HCT116 (cell line): ENCODE measurements at regions not wholly inside any gene's neighbourhood (a gene's known extent, or its start where the extent isn't known, plus 50 kb on each side); places are given as distances from the start of the nearest gene placed in this dataset.

Experiments used
- ATAC-seq: fragments of 200-7000 bp; cut with Tn5 transposase; 2 replicates; pipeline ENCODE4 v1.9.1; 2020; ENCODE audit warnings: mild to moderate bottlenecking, moderate library complexity
- BruUV-seq: library from RNA; stranded (reverse); fragments of 400-500 nt; replicated peaks from 2 replicates; lab custom pipeline; 2021; lab: Mats Ljungman, UMichigan
- CTCF ChIA-PET: fragments of 300-600 bp; sonication (Branson Sonifier 250); formaldehyde crosslinking; loops from one replicate; lab custom pipeline; 2021; ENCODE audit warnings: antibody characterized with exemption; lab: Charles Lee
- POLR2A ChIA-PET: fragments of 300-600, 350-600 bp; sonication (Branson Sonifier 250); formaldehyde crosslinking; loops from one replicate; lab custom pipeline; 2021; ENCODE audit warnings: antibody characterized with exemption; lab: Charles Lee
- RAD21 ChIA-PET, 2 experiments: fragments of 300-600 bp; sonication (Branson Sonifier 250); formaldehyde crosslinking; loops; one replicate each; lab custom pipeline; 2023; ENCODE audit warnings: low total read pairs in 2 of 2; ENCODE audit not compliant: uncharacterized antibody in 2 of 2, unreplicated experiment in 2 of 2, low non-redundant PET in 1 of 2; lab: Charles Lee
- DNase-seq: peaks from one replicate; pipeline ENCODE4 v3.0.0-alpha.2; 2010; ENCODE audit warnings: low read depth, low spot score
- H2AFZ ChIP-seq: fragments of 200-600 bp; shearing (Covaris generic), sonication (generic); 2 replicates; pipeline ENCODE4 v1.6.1; 2017; ENCODE audit warnings: low read depth, mixed run types, mixed read lengths, antibody characterized with exemption, low read length; ENCODE audit not compliant: poor library complexity, severe bottlenecking
- H3K27ac ChIP-seq: 2 replicates; pipeline ENCODE4 v1.5.1; 2012; ENCODE audit warnings: low read depth, low read length
- H3K27me3 ChIP-seq: fragments of 200-600 bp; sonication (generic); 2 replicates; pipeline ENCODE4 v1.6.1; 2016; ENCODE audit warnings: mixed run types, low read length, mixed read lengths; ENCODE audit not compliant: insufficient read depth
- H3K36me3 ChIP-seq, 2 experiments: fragments of 200-500 bp in 1 of 2; fragments of 200-600 bp in 1 of 2; sonication (Bioruptor generic) in 1 of 2; sonication (generic) in 1 of 2; 2 replicates each; pipeline versions ENCODE4 v1.5.1 to v1.6.1; 2014 to 2016; ENCODE audit warnings: low read length in 2 of 2, inconsistent platforms in 1 of 2, mixed read lengths in 1 of 2, mixed run types in 1 of 2; ENCODE audit not compliant: insufficient read depth in 2 of 2, control insufficient read depth in 1 of 2
- H3K4me1 ChIP-seq, 2 experiments: fragments of 200-600 bp in 1 of 2; sonication (generic) in 1 of 2; 2 replicates each; pipeline versions ENCODE4 v1.5.1 to v1.6.1; 2012 to 2017; ENCODE audit warnings: low read length in 2 of 2, inconsistent platforms in 1 of 2, mild to moderate bottlenecking in 1 of 2, mixed read lengths in 1 of 2, mixed run types in 1 of 2, moderate library complexity in 1 of 2; ENCODE audit not compliant: insufficient read depth in 2 of 2, control insufficient read depth in 1 of 2
- H3K4me2 ChIP-seq: fragments of 200-600 bp; sonication (generic); 2 replicates; pipeline ENCODE4 v1.6.1; 2017; ENCODE audit warnings: mixed run types, low read length, mixed read lengths
- H3K4me3 ChIP-seq, 2 experiments: fragments of 200-600 bp in 1 of 2; sonication (generic) in 1 of 2; replicated peaks in 1 of 2; 2 replicates each; pipeline ENCODE4 v1.5.1; 2011 to 2016; ENCODE audit warnings: low read length in 2 of 2, control low read depth in 1 of 2, low read depth in 1 of 2, mild to moderate bottlenecking in 1 of 2, mixed read lengths in 1 of 2, mixed run types in 1 of 2
- H3K79me2 ChIP-seq: fragments of 200-600 bp; sonication (generic); 2 replicates; pipeline ENCODE4 v1.6.1; 2017; ENCODE audit warnings: mild to moderate bottlenecking, mixed run types, low read length, moderate library complexity, mixed read lengths; ENCODE audit not compliant: insufficient read depth
- H3K9ac ChIP-seq: fragments of 200-600 bp; sonication (generic); 2 replicates; pipeline ENCODE4 v1.6.1; 2016; ENCODE audit warnings: low read length, mixed read lengths
- H3K9me2 ChIP-seq: fragments of 200-600 bp; sonication (generic), shearing (Covaris generic); 2 replicates; pipeline ENCODE4 v1.6.1; 2017; ENCODE audit warnings: mixed run types, mild to moderate bottlenecking, moderate library complexity; ENCODE audit not compliant: insufficient read depth
- H3K9me3 ChIP-seq, 2 experiments: fragments of 200-500 bp in 1 of 2; fragments of 200-600 bp in 1 of 2; sonication (Bioruptor generic) in 1 of 2; sonication (generic) in 1 of 2; 2 replicates each; pipeline ENCODE4 v1.6.1; 2014 to 2017; ENCODE audit warnings: low read length in 2 of 2, mixed read lengths in 2 of 2, inconsistent platforms in 1 of 2, low read depth in 1 of 2, mild to moderate bottlenecking in 1 of 2, mixed run types in 1 of 2, moderate library complexity in 1 of 2; ENCODE audit not compliant: control insufficient read depth in 1 of 2, insufficient read depth in 1 of 2
- H4K20me1 ChIP-seq: fragments of 200-600 bp; sonication (generic), shearing (Covaris generic); 2 replicates; pipeline ENCODE4 v1.6.1; 2017; ENCODE audit warnings: mixed run types, mild to moderate bottlenecking, moderate library complexity; ENCODE audit not compliant: insufficient read depth
- ATF3 ChIP-seq: IDR thresholded peaks from 2 replicates; pipeline ENCODE4 v1.6.1; 2012
- CEBPB ChIP-seq: IDR thresholded peaks from 2 replicates; pipeline ENCODE4 v1.6.1; 2012; ENCODE audit warnings: low read depth
- CTCF ChIP-seq, 3 experiments: fragments of 200-600 bp in 1 of 3; sonication (generic) in 1 of 3; IDR thresholded peaks in 2 of 3; conservative IDR thresholded peaks in 1 of 3; 2 replicates each; pipeline ENCODE4 v1.5.1; 2012 to 2017; ENCODE audit warnings: low read depth in 2 of 3, low read length in 2 of 3, antibody characterized with exemption in 1 of 3, borderline replicate concordance in 1 of 3, control low read depth in 1 of 3, mild to moderate bottlenecking in 1 of 3, mixed read lengths in 1 of 3, mixed run types in 1 of 3, moderate library complexity in 1 of 3; ENCODE audit not compliant: insufficient read depth in 1 of 3
- ELF1 ChIP-seq: IDR thresholded peaks from 2 replicates; pipeline ENCODE4 v1.6.1; 2012; ENCODE audit warnings: low read depth, borderline replicate concordance
- EZH2 ChIP-seq: fragments of 200-600 bp; sonication (generic); IDR thresholded peaks from 2 replicates; pipeline ENCODE4 v1.6.1; 2017; ENCODE audit warnings: antibody characterized with exemption, mixed run types
- JUND ChIP-seq: IDR thresholded peaks from 2 replicates; pipeline ENCODE4 v1.6.1; 2012
- POLR2AphosphoS5 ChIP-seq: IDR thresholded peaks from 2 replicates; pipeline ENCODE4 v1.6.1; 2011; ENCODE audit warnings: mild to moderate bottlenecking, low read depth, low read length, moderate library complexity
- intact Hi-C: fragments of 100-400 bp; cut with micrococcal nuclease; formaldehyde crosslinking; loops from 2 replicates; pipeline ENCODE4 v1.10.0; 2022
- TF ChIP-seq, protein P1 (sequence below): IDR thresholded peaks from 2 replicates; pipeline ENCODE4 v1.6.1; 2012

GRCh38 chr10:123496375-123496774 lies 169.8 kb upstream of the GPR26 start:
- BruUV-seq, result no TSS peak
- H2AFZ ChIP-seq, result no peak overlapping the region
- ChIA-PET RAD21 (no interaction called here), CTCF (no interaction called here)
- H3K36me3 ChIP-seq, result no peaks in the 10 kb centered on the region
- ATAC-seq, result no peak
- H3K9me2 ChIP-seq, result no peaks in the 10 kb centered on the region
- H4K20me1 ChIP-seq, result no peaks in the 10 kb centered on the region
- no peaks in the 10 kb centered on the region for H3K79me2 ChIP-seq
- H3K4me3 ChIP-seq, result no peak overlapping the region
- H3K27me3 ChIP-seq, result peaks cover 1% of the 10 kb centered on the region; the same call in 1 of the 2 replicates
- H3K9ac ChIP-seq, result no peak overlapping the region
- no peaks in the 10 kb centered on the region for H3K4me1 ChIP-seq
- H3K4me2 ChIP-seq, result no peak overlapping the region
- TF ChIP-seq CEBPB (no peak), ELF1 (no peak), EZH2 (no peak), CTCF (IDR thresholded peaks at IDR 0.05 in 2 of 3, conservative IDR thresholded peaks at IDR 0.05 in 1 of 3; ENCODE audit: borderline replicate concordance in 1 of 3, insufficient read depth in 1 of 3, low read depth in 2 of 3, low read length in 2 of 3) (no peak), ATF3 (no peak), JUND (no peak), POLR2AphosphoS5 (no peak)
- TF ChIP-seq, protein P1, sequence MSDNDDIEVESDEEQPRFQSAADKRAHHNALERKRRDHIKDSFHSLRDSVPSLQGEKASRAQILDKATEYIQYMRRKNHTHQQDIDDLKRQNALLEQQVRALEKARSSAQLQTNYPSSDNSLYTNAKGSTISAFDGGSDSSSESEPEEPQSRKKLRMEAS, result no peak
- TF ChIP-seq, all 23 proteins: peak for 0
- POLR2A ChIA-PET, result no interaction called here
- intact Hi-C loops, result no loop called here
- DNase-seq, result no peak
- no peak overlapping the region for H3K27ac ChIP-seq
- H3K9me3 ChIP-seq, result no peaks in the 10 kb centered on the region
